Vagina (tissue), 2 donors: ENCODE measurements at regions not wholly inside any gene's neighbourhood (a gene's known extent, or its start where the extent isn't known, plus 50 kb on each side); places are given as distances from the start of the nearest gene placed in this dataset.
"Not testable (repeated sequence)": the region's sequence is repeated elsewhere in the genome, so short reads cannot be mapped to it uniquely, and the experiment has no call there.

Source experiments
- DNase-seq, 2 donors: peaks; one replicate each; pipeline ENCODE4 v3.0.0-alpha.2; 2017; ENCODE audit errors: extremely low spot score in 2 of 2
- H3K27ac ChIP-seq: fragments of 200-600 bp; sonication (generic); one replicate; pipeline ENCODE4 v1.5.1; 2019
- H3K27me3 ChIP-seq: fragments of 200-600 bp; sonication (generic); one replicate; pipeline ENCODE4 v1.5.1; 2019
- H3K36me3 ChIP-seq, 2 donors: fragments of 200-600 bp; sonication (generic); one replicate each; pipeline ENCODE4 v1.5.1; 2017 to 2019
- H3K4me1 ChIP-seq: fragments of 200-600 bp; sonication (generic); one replicate; pipeline ENCODE4 v1.5.1; 2019
- H3K4me3 ChIP-seq, 2 donors: fragments of 200-600 bp; sonication (generic); 1 replicate in 1 of 2; 2 replicates in 1 of 2; pipeline ENCODE4 v1.5.1; 2016 to 2019
- H3K9me3 ChIP-seq: fragments of 200-600 bp; sonication (generic); one replicate; pipeline ENCODE4 v1.5.1; 2019
- CTCF ChIP-seq, 3 experiments: fragments of 450-650 bp in 2 of 3; fragments of 200-600 bp in 1 of 3; sonication (generic) in 1 of 3; IDR thresholded peaks; one replicate each; pipeline ENCODE4 v1.5.1; 2017 to 2019; ENCODE audit warnings: antibody characterized with exemption in 3 of 3, mild to moderate bottlenecking in 2 of 3, moderate library complexity in 2 of 3
- POLR2A ChIP-seq, 2 donors: fragments of 450-650 bp; IDR thresholded peaks; one replicate each; pipeline ENCODE4 v1.6.1; 2017; ENCODE audit warnings: antibody characterized with exemption in 2 of 2, mild to moderate bottlenecking in 2 of 2, moderate library complexity in 2 of 2
- POLR2AphosphoS5 ChIP-seq, 2 donors: sonication (generic); formaldehyde crosslinking; IDR thresholded peaks; one replicate each; pipeline ENCODE4 v1.9.0; 2017; ENCODE audit warnings: antibody characterized with exemption in 2 of 2, mild to moderate bottlenecking in 2 of 2, low read depth in 1 of 2; ENCODE audit not compliant: insufficient read depth in 1 of 2
- intact Hi-C: fragments of 100-400 bp; cut with DNase I; formaldehyde crosslinking; loops from one replicate; pipeline ENCODE4 v1.15.1; 2023

- no peak for TF ChIP-seq POLR2A (IDR thresholded peaks at IDR 0.05)
- no peak for TF ChIP-seq CTCF (IDR thresholded peaks at IDR 0.05)
- no peak for TF ChIP-seq POLR2AphosphoS5 (IDR thresholded peaks at IDR 0.05; ENCODE audit: insufficient read depth in 1 of 2, low read depth in 1 of 2)
- intact Hi-C loops: no loop called here
- no peaks in the 10 kb centered on the region for H3K27me3 ChIP-seq
- H3K4me1 ChIP-seq: no peaks in the 10 kb centered on the region
- no peaks in the 10 kb centered on the region for H3K9me3 ChIP-seq
- no peak overlapping the region for H3K27ac ChIP-seq
- H3K36me3 ChIP-seq: no peaks in the 10 kb centered on the region
- no peak overlapping the region for H3K4me3 ChIP-seq
- no peak for DNase-seq
Observed at GRCh38 chr13:59319276-59319675, 844.5 kb downstream of the DIAPH3 start.

GRCh38 chr13:59320021-59320420 lies 843.7 kb downstream of the DIAPH3 start:
- Histone ChIP-seq H3K4me3 (no peak overlapping the region), H3K27ac (no peak overlapping the region), H3K4me1 (no peaks in the 10 kb centered on the region), H3K27me3 (no peaks in the 10 kb centered on the region), H3K36me3 (no peaks in the 10 kb centered on the region), H3K9me3 (no peaks in the 10 kb centered on the region)
- DNase-seq: no peak
- TF ChIP-seq POLR2A (IDR thresholded peaks at IDR 0.05) (no peak), POLR2AphosphoS5 (IDR thresholded peaks at IDR 0.05; ENCODE audit: insufficient read depth in 1 of 2, low read depth in 1 of 2) (no peak), CTCF (IDR thresholded peaks at IDR 0.05) (no peak)
- intact Hi-C loops: no loop called here

GRCh38 chr13:59324401-59324800 lies 839.3 kb downstream of the DIAPH3 start:
- H3K4me3 ChIP-seq, intact Hi-C loops, H3K36me3 ChIP-seq, DNase-seq, H3K9me3 ChIP-seq, H3K27me3 ChIP-seq, H3K27ac ChIP-seq, H3K4me1 ChIP-seq: not testable (repeated sequence)

- no peak overlapping the region for H3K27ac ChIP-seq
- DNase-seq: no peak
- no peaks in the 10 kb centered on the region for H3K27me3 ChIP-seq
- H3K4me3 ChIP-seq: no peak overlapping the region
- TF ChIP-seq POLR2AphosphoS5 (IDR thresholded peaks at IDR 0.05; ENCODE audit: insufficient read depth in 1 of 2, low read depth in 1 of 2): no peak
- no peak for TF ChIP-seq POLR2A (IDR thresholded peaks at IDR 0.05)
- no peak for TF ChIP-seq CTCF (IDR thresholded peaks at IDR 0.05)
- no peaks in the 10 kb centered on the region for H3K36me3 ChIP-seq
- no peaks in the 10 kb centered on the region for H3K9me3 ChIP-seq
- no peaks in the 10 kb centered on the region for H3K4me1 ChIP-seq
- intact Hi-C loops: no loop called here
Observed at GRCh38 chr13:59326717-59327116, 837.0 kb downstream of the DIAPH3 start.

- DNase-seq: no peak
- no peaks in the 10 kb centered on the region for H3K4me1 ChIP-seq
- TF ChIP-seq POLR2A (IDR thresholded peaks at IDR 0.05) (no peak), POLR2AphosphoS5 (IDR thresholded peaks at IDR 0.05; ENCODE audit: insufficient read depth in 1 of 2, low read depth in 1 of 2) (no peak), CTCF (IDR thresholded peaks at IDR 0.05) (no peak)
- H3K27me3 ChIP-seq: no peaks in the 10 kb centered on the region
- intact Hi-C loops: no loop called here
- no peaks in the 10 kb centered on the region for H3K9me3 ChIP-seq
- no peaks in the 10 kb centered on the region for H3K36me3 ChIP-seq
- H3K4me3 ChIP-seq: no peak overlapping the region
- no peak overlapping the region for H3K27ac ChIP-seq
Observed at GRCh38 chr13:59330764-59331163, 833.0 kb downstream of the DIAPH3 start.

GRCh38 chr13:59332966-59333365 lies 830.8 kb downstream of the DIAPH3 start:
- H3K4me1 ChIP-seq: no peaks in the 10 kb centered on the region
- no peaks in the 10 kb centered on the region for H3K9me3 ChIP-seq
- intact Hi-C loops: no loop called here
- TF ChIP-seq POLR2AphosphoS5 (IDR thresholded peaks at IDR 0.05; ENCODE audit: insufficient read depth in 1 of 2, low read depth in 1 of 2) (no peak), POLR2A (IDR thresholded peaks at IDR 0.05) (no peak), CTCF (IDR thresholded peaks at IDR 0.05) (no peak)
- no peak overlapping the region for H3K4me3 ChIP-seq
- H3K27me3 ChIP-seq: no peaks in the 10 kb centered on the region
- H3K27ac ChIP-seq: no peak overlapping the region
- H3K36me3 ChIP-seq: no peaks in the 10 kb centered on the region
- DNase-seq: no peak
